Heart left ventricle (tissue), 16 donors: ENCODE measurements at regions not wholly inside any gene's neighbourhood (a gene's known extent, or its start where the extent isn't known, plus 50 kb on each side); places are given as distances from the start of the nearest gene placed in this dataset.
"Not testable (repeated sequence)": the region's sequence is repeated elsewhere in the genome, so short reads cannot be mapped to it uniquely, and the experiment has no call there.

Experiments used
- ATAC-seq, 4 donors: fragments of 200-7000 bp; cut with Tn5 transposase; one replicate each; pipeline ENCODE4 v1.9.1; 2020 to 2022; ENCODE audit warnings: moderate library complexity in 4 of 4, mild to moderate bottlenecking in 3 of 4, moderate number of reproducible peaks in 1 of 4
- DNase-seq, 5 donors: peaks; one replicate each; pipeline ENCODE4 v3.0.0-alpha.2; 2020
- H3K27ac ChIP-seq, 12 donors: fragments of 200-600 bp; sonication (generic) in 4 of 12; one replicate each; pipeline versions ENCODE4 v1.5.0 to v1.8.0; 2016 to 2022; ENCODE audit warnings: mild to moderate bottlenecking in 2 of 12
- H3K27me3 ChIP-seq, 9 donors: fragments of 200-600 bp; sonication (generic) in 2 of 9; one replicate each; pipeline versions ENCODE4 v1.5.1 to v1.8.0; 2016 to 2022; ENCODE audit warnings: mild to moderate bottlenecking in 3 of 9
- H3K36me3 ChIP-seq, 9 donors: fragments of 200-600 bp; sonication (generic) in 2 of 9; one replicate each; pipeline versions ENCODE4 v1.5.0 to v1.8.0; 2018 to 2022; ENCODE audit warnings: mild to moderate bottlenecking in 2 of 9
- H3K4me1 ChIP-seq, 12 donors: fragments of 200-600 bp; sonication (generic) in 4 of 12; one replicate each; pipeline versions ENCODE4 v1.5.0 to v1.8.0; 2016 to 2022; ENCODE audit warnings: mild to moderate bottlenecking in 3 of 12
- H3K4me3 ChIP-seq, 12 donors: fragments of 200-600 bp; sonication (generic) in 4 of 12; one replicate each; pipeline versions ENCODE4 v1.5.0 to v1.8.0; 2017 to 2022; ENCODE audit warnings: mild to moderate bottlenecking in 9 of 12, moderate library complexity in 4 of 12
- H3K9me3 ChIP-seq, 12 donors: fragments of 200-600 bp; sonication (generic) in 4 of 12; one replicate each; pipeline versions ENCODE4 v1.5.0 to v1.8.0; 2016 to 2022; ENCODE audit warnings: mild to moderate bottlenecking in 1 of 12
- CTCF ChIP-seq, 12 donors: fragments of 200-600 bp; sonication (generic) in 4 of 12; IDR thresholded peaks; one replicate each; pipeline versions ENCODE4 v1.5.0 to v1.8.0; 2018 to 2022; ENCODE audit warnings: antibody characterized with exemption in 12 of 12, mild to moderate bottlenecking in 5 of 12
- POLR2A ChIP-seq, 2 donors: fragments of 450-650 bp; IDR thresholded peaks; one replicate each; pipeline ENCODE4 v1.6.1; 2017; ENCODE audit warnings: antibody characterized with exemption in 2 of 2, mild to moderate bottlenecking in 2 of 2, moderate library complexity in 2 of 2
- WGBS, 4 donors: extraction: QIAGEN DNeasy Blood & Tissue Kit in 2 of 4; methylation state at CpG; one replicate each; pipeline versions ENCODE4 v1.1.5 to v1.1.7; 2013 to 2018; 5-methylcytosine and 5-hydroxymethylcytosine counted together
- intact Hi-C, 10 donors: fragments of 100-400 bp; cut with DNase I; formaldehyde crosslinking; loops; one replicate each; pipeline versions ENCODE4 v1.11.1 to v1.14.2; 2022
- donor health status: ischemic (EF 13 %, LVEDD 7.1; RV severe dilation, severe dysfunction).
- donor health status: healthy with polysubstance abuse.
- donor health status: DM: no; HTN: yes; CAD: no.
- donor health status: DM: no; HTN: no; CAD: no.
- donor health status: ischemic (EF 25% LVEDD 6.9; RV normal size, moderate dysfunction).
- donor health status: ischemic (EF 25% LVEDD 5.7; RV mildly dilated, moderate dysfunction).
- donor health status: healthy.
- donor health status: DM: yes; HTN: yes; CAD: no.
- donor health status: ischemic (EF 35%, LVEDD 5.7; RV mildly dilated, moderate dysfunction).
- donor health status: nonischemic (EF 11% LVEDD 7.7; RV severe dilation, severe dysfunction).
- donor health status: DM: yes; HTN: yes; CAD: no.
- donor health status: PGD.
- donor health status: ischemic (EF 29% LVEDD 5.4; RV normal size, mild dysfunction).
- donor health status: nonischemic (EF 23%, LVEDD 6.1; RV moderate dilation, normal function).

GRCh38 chr20:17823409-17824144, 123.8 kb downstream of the BANF2 start:
- H3K27ac ChIP-seq: no peak overlapping the region
- H3K36me3 ChIP-seq: no peaks in the 10 kb centered on the region
- no peaks in the 10 kb centered on the region for H3K27me3 ChIP-seq
- intact Hi-C loops: no loop called here
- peaks cover 0 to 26% (median 10%) of the 10 kb centered on the region in 12 donors for H3K4me1 ChIP-seq
- DNase-seq: peak in 1 of 5 donors; percentile 5
- 86 to 93% (median 90%) methylated on average over 10 of the region's 10 CpGs for WGBS, 4 donors
- ATAC-seq: peak in 1 of 4 donors; percentile 28
- H3K9me3 ChIP-seq: peaks cover 0 to 7% (median 0%) of the 10 kb centered on the region in 12 donors
- H3K4me3 ChIP-seq: no peak overlapping the region
- TF ChIP-seq CTCF (IDR thresholded peaks at IDR 0.05) (no peak), POLR2A (IDR thresholded peaks at IDR 0.05) (no peak)

GRCh38 chr20:17822540-17823408, 123.0 kb downstream of the BANF2 start:
- H3K4me3 ChIP-seq: no peak overlapping the region
- intact Hi-C loops: no loop called here
- DNase-seq (no peak), ATAC-seq (no peak)
- peaks cover 0 to 26% (median 10%) of the 10 kb centered on the region in 12 donors for H3K4me1 ChIP-seq
- peaks cover 0 to 7% (median 0%) of the 10 kb centered on the region in 12 donors for H3K9me3 ChIP-seq
- WGBS, 4 donors: 91 to 92% (median 92%) methylated on average over 15 of the region's 15 CpGs
- TF ChIP-seq POLR2A (IDR thresholded peaks at IDR 0.05) (no peak), CTCF (IDR thresholded peaks at IDR 0.05) (no peak)
- H3K27ac ChIP-seq: no peak overlapping the region
- H3K27me3 ChIP-seq: no peaks in the 10 kb centered on the region
- no peaks in the 10 kb centered on the region for H3K36me3 ChIP-seq

GRCh38 chr20:17822039-17822438, 122.3 kb downstream of the BANF2 start:
- H3K27ac ChIP-seq: no peak overlapping the region
- H3K9me3 ChIP-seq: peaks cover 0 to 7% (median 0%) of the 10 kb centered on the region in 12 donors
- H3K36me3 ChIP-seq: no peaks in the 10 kb centered on the region
- intact Hi-C loops: no loop called here
- WGBS, 4 donors: 64 to 72% (median 70%) methylated on average over 5 of the region's 5 CpGs
- TF ChIP-seq POLR2A (IDR thresholded peaks at IDR 0.05): no peak
- TF ChIP-seq CTCF (IDR thresholded peaks at IDR 0.05): no peak
- peaks cover 0 to 26% (median 10%) of the 10 kb centered on the region in 12 donors for H3K4me1 ChIP-seq
- H3K4me3 ChIP-seq: no peak overlapping the region
- no peak for DNase-seq
- H3K27me3 ChIP-seq: no peaks in the 10 kb centered on the region
- ATAC-seq: peak in 1 of 4 donors; percentile 38

GRCh38 chr20:17821606-17822005, 121.8 kb downstream of the BANF2 start:
- H3K27ac ChIP-seq, H3K27me3 ChIP-seq, H3K36me3 ChIP-seq, H3K9me3 ChIP-seq, ATAC-seq, DNase-seq, H3K4me3 ChIP-seq, intact Hi-C loops: not testable (repeated sequence)
- 90 to 97% (median 96%) methylated on average over 3 of the region's 3 CpGs for WGBS, 4 donors
- peaks cover 0 to 26% (median 10%) of the 10 kb centered on the region in 12 donors for H3K4me1 ChIP-seq
